Left renal pelvis (tissue), 4 donors: ENCODE measurements at regions not wholly inside any gene's neighbourhood (a gene's known extent, or its start where the extent isn't known, plus 50 kb on each side); places are given as distances from the start of the nearest gene placed in this dataset.
"Not testable (repeated sequence)": the region's sequence is repeated elsewhere in the genome, so short reads cannot be mapped to it uniquely, and the experiment has no call there.

Source experiments
- DNase-seq, 4 donors: peaks; one replicate each; pipeline ENCODE4 v3.0.0-alpha.2; 2013; ENCODE audit warnings: low read depth in 4 of 4, low spot score in 3 of 4

DNA sequence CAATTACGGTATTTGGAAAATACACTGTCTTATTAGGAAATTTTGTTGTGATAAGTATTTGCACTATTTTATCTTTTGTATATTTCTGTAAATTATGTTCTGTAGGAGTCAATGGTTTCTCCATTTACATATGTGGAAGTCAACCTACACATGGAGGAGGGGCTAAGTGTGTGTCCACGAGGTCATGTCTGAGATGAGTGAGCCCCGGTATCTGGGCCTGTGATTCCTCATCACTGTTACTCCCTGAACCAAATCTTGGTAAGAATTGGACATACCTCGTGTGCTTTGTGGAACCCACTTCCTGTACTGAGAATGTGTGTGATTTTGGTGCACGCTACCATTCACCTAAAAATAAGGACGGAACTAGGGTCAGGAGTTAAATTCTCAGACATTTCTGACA is 1105.5 kb downstream of the TMEM121 start:
- DNase-seq, result no peak

DNA sequence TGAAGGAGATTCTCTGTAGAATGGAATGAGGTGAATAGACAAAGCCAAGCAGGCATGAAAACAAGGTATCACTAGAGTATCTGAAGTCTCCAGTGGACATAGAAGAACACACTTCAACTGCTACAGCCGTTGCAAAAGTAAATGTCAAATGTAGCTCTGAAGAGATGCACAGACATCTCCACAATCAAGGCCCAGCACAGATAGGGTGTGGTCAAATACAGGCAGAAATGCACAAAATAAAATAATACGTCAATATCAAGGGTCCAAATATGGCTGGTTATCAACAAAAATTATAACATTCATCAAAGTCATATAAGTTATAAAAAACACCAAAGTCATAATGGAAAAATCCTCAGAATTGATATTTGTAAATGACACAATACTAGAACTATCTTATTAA is 1107.3 kb downstream of the TMEM121 start:
- no peak for DNase-seq

DNA sequence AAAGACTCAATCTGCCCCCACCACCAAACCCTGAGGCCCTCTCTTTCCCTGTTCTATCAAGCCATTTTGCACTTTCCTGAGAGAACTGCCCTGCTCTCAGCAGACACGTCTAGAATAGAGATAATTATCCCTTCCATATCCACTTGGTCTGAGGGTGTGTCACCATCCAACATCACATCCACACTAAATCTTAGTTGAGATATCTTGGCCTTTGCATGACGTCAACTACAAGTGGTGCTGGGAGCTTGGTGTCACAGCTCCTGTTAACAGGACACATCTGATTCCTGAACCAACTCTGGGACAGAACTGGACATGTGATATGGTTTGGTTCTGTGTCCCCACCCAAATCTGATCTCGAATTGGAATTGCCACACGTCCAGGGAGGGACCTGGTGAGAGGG is 1109.2 kb downstream of the TMEM121 start:
- DNase-seq, result no peak

DNA sequence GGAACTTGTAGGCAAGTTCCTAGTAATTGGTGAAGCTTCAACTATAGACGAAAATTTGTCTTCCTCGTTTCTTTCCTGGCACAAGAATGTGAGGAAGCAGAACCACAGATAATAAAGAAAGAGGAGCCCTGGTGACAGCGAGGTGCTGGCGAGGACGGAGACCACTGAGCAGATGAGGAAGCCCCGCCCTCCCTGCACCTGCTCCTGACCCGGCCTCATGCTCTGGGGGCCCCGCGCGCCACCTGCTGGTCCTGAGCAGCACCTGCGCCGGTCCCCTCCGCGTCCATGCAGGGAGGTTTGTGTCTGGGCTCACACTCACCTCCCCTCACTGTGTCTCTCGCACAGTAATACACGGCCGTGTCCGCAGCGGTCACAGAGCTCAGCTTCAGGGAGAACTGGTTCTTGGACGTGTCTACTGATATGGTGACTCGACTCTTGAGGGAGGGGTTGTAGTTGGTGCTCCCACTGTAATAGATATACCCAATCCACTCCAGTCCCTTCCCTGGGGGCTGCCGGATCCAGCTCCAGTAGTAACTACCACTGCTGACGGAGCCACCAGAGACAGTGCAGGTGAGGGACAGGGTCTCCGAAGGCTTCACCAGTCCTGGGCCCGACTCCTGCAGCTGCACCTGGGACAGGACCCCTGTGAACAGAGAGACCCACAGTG is 1112.5 kb downstream of the TMEM121 start:
- DNase-seq, result not testable (repeated sequence)

DNA sequence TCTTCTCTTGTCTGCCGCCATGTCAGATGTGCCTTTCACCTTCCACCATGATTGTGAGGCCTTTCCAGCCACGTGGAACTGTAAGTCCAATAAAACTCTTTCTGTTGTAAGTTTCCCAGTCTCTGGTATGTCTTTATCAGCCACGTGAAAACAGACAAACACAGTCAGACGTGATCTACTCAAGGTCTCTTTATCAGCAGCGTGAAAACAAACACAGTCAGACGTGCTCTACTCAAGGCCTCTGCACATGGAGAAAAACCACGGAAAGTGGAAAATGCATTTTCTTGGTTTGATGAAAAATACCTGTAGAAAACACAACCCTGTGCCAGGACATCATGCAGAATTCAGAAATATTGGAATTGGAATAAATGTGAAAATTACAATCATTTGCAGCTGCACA is 1115.7 kb downstream of the TMEM121 start:
- no peak for DNase-seq

DNA sequence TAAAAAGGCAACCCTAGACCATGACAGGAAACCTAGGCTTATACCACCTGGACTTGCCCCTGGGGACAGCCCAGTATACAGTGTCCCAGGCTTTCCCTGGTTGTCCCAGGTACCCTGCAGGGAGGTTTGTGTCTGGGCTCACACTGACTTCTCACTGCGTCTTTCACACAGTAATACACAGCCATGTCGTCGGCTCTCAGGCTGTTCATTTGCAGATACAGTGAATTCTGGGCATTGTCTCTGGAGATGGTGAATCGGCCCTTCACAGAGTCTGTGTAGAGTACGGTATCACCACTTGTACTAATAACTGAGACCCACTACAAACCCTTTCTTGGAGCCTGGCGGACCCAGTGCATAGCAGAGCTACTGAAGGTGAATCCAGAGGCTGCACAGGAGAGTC is 1116.6 kb downstream of the TMEM121 start:
- not testable (repeated sequence) for DNase-seq

DNA sequence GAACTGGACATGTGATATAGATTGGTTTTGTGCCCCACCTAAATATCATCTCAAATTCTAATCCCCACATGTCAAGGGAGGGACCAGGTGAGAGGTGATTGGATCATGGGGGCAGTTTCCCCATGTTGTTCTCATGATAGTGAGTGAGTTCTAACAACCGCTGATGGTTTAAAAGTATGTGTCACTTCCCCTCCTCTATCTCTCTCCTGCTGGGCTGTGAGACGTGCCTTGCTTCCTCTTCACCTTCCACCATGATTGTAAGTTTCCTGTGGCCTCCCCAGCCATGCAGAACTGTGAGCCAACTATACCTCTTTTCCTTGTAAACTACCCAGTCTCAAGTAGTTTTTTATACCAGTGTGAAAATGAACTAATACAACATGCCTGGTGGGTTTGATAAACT is 1122.5 kb downstream of the TMEM121 start:
- not testable (repeated sequence) for DNase-seq

DNA sequence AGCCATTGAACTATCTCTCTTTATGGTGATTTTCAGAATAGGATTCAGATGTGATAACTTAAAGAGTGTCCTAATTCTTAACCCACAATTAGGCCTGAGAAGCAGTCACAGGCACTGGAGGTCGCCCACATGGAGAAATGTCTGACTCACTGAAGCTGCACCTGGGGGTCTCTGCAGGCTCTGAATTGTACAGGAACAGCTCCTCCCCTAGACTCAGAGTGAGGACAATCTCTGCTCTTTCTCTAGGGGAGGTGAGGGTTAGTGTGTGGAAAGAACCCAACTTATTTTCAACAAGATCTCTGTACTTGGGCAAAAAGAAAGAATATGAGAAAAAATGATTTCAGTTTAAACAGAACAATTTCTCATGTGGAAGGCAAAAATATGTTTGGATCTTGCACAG is 1124.6 kb downstream of the TMEM121 start:
- no peak for DNase-seq

DNA sequence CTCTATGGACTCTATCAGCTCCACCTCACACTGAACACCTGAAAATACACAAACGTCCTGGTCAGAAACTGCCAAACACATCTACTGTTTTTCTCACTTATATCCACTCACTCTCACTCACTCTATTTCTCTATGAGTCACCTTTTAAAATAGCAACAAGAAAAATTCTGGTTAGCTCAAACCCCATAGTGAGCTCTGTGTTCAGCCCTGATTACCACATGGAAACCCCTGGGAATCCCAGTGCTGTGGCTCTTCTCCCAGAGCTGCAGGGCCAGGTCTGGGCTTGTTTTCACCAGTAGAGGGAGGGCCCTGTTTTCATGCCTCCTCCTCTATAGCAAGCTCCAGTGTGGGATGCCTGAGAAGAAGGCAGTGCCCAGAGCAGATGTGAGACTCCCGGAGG is 1126.1 kb downstream of the TMEM121 start:
- no peak for DNase-seq

DNA sequence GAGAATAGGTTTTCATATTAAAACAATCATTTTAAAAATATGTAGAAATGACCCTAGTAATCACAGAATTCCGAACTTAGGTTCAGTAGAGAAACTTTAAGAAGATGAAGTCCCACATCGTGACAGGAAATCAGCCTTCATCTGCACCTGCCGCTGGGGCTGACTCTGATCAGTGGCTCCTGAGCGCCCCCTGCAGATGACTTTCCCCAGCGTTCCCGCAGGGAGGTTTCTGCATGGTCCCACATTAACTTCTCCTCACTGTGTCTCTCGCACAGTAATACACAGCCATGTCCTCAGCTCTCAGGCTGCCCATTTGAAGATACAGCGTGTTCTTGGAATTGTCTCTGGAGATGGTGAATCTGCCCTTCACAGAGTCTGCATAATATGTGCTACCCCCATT is 1131.1 kb downstream of the TMEM121 start:
- DNase-seq, result no peak

DNA sequence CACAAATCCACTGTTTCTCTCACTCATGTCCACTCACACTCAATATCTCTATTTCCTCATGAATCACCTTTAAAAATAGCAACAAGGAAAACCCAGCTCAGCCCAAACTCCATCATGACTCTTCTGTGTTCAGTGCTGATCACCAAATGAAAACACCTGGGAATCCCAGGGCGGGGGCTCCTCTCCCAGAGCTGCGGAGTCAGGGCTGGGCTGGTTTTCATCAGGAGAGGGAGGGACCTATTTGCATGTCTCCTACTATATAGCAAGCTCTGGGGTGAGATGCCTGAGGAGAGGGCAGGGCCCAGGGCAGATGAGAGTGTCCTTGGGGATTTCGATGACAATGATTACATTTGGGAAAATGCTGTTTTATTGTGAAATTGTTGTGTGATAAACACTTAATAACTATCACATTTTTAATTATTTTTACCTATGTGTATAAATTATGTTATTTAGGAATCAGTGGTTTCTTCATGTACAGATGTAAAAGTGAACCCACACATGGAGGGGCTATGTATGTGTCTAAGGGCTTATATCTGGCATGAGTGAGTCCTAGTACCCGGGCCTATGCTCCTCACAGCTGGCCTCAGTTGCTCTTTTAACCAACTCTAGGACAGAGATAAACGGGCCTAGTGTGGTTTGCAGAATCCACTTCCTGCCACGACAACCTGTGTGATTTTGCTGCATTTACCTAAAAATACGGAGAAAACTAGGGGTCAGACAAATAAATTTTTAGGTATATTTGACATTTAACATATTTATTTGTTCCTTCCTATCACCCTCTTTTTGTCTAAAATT is 1131.9 kb downstream of the TMEM121 start:
- not testable (repeated sequence) for DNase-seq

DNA sequence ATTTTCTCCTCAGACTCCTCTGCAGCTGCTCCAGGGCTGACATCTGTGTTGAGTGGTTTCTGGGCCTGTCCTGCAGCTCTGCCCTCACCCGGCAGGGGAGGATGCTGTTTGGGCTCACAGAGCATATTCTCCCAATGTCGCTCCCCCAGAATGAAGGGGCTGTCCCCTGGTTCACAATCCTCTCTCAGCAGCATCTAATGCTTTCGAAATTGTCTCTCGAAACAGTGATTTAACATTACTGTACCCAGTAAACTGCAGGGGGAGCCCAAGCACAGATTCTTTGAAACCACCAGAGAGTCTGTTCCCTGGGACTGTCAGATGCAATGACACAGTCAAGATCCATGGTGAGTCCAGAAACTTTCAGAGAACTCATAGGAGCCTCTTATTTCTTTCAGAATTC is 1135.2 kb downstream of the TMEM121 start:
- DNase-seq, result not testable (repeated sequence)

DNA sequence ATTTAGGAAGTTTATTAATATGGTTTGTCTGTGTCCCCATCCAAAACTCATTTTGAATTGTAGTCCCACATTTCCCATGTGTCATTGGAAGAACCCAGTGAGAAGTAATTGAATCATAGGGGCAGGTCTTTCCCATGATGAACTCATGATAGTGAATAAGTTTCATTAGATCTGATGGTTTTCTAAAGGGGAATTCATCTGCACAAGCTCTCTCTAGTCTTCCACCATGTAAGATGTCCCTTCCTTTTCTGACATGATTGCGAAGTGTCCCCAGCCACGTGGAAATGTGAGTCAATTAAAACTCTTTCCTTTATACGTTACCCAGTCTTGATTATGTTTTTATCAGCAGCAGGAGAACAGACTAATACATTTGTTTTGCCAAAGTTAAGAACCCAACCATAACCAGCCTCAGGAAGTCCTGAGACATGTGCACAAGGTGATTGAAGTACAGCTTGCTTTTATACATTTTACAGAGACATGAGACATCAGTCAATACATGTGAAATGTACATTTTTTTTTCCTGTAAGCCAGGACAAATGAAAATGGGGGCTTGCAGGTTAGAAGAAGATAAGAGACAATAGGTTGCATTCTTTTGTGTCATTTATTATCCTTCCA is 1136.7 kb downstream of the TMEM121 start:
- DNase-seq, result no peak

DNA sequence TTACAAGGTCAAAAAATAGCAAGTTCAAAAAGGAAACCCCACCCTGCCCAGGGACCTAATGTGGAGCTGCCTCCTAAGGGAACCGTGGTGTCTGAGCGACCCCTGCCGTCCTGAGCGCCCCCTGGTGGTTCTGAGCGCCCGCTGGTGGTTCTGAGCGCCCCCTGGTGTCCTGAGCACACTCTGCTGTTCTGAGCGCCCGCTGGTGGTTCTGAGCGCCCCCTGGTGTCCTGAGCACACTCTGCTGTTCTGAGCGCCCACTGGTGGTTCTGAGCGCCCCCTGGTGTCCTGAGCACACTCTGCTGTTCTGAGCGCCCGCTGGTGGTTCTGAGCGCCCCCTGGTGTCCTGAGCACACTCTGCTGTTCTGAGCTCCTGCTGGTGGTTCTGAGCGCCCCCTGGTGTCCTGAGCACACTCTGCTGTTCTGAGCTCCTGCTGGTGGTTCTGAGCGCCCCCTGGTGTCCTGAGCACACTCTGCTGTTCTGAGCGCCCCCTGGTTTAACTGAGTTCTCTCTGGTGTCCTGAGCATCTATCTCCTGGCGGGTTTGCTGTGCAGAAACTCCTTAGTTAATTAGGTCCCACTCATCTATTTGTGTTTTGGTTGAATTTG is 1137.5 kb downstream of the TMEM121 start:
- not testable (repeated sequence) for DNase-seq

DNA sequence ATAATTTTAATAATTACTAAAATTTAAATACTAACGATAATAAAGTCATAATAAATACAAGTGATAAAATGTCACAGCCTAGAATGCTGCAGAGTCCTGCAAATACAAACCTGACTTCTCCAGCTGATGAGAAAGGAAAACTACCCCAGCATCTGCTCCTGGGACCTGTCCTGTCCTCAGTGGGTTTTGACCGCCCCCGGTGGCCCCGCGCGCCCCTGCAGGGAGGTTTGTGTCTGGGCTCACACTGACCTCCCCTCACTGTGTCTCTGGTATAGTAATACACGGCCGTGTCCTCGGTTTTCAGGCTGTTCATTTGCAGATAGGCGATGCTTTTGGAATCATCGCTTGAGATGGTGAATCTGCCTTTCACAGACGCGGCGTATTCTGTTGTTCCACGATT is 1139.4 kb downstream of the TMEM121 start:
- DNase-seq, result no peak

DNA sequence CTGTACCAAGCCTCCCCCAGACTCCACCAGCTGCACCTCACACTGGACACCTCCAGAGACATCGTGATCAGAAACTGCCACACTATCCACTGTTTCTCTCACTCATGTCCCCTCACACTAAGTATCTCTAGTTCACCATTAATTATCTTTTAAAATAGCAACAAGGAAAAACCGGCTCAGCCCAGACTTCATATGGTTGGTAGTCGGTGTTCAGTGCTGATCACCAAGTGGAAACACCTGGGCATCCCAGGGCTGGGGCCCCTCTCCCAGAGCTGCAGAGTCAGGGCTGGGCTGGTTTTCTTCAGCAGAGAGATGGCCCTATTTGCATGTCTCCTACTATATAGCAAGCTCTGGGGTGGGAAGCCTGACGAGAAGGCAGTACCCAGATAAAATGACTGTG is 1140.0 kb downstream of the TMEM121 start:
- DNase-seq, result no peak

DNA sequence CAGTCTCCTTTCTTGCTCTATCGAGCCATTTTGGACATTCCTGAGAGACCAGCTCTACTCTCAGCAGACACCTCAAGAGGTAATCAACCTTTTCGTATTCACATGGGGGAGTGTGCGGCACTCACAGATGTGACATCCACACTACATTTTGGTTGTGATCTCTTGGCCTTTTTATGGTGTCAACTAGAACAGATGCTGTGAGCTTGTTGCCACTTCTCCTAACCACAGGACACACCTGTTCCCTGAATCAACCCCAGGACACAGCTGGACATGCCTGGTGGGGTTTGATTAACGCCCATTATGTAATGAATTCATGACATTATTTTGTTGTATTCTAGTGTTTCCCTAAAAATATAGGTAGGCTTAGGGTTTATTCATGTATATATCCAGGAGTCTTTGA is 1143.6 kb downstream of the TMEM121 start:
- no peak for DNase-seq

DNA sequence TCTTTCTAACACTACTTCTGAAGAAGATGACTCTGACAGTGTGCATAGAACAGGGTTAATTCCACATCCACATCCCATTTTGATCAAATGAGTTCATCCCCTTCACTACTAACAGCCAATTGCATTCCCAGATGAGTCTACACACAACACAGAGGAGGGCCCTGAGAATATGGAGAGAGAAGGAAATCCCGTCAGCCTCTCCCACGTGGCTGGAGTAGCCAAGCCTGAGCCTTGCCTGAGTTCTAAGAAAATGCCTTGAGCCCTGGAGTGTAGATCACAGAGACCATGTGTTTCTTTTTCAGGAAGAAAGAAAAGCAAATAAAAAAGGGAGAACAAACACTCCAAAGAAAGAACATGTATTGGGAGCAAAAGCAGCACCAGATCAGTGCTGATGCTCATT is 1147.7 kb downstream of the TMEM121 start:
- not testable (repeated sequence) for DNase-seq

DNA sequence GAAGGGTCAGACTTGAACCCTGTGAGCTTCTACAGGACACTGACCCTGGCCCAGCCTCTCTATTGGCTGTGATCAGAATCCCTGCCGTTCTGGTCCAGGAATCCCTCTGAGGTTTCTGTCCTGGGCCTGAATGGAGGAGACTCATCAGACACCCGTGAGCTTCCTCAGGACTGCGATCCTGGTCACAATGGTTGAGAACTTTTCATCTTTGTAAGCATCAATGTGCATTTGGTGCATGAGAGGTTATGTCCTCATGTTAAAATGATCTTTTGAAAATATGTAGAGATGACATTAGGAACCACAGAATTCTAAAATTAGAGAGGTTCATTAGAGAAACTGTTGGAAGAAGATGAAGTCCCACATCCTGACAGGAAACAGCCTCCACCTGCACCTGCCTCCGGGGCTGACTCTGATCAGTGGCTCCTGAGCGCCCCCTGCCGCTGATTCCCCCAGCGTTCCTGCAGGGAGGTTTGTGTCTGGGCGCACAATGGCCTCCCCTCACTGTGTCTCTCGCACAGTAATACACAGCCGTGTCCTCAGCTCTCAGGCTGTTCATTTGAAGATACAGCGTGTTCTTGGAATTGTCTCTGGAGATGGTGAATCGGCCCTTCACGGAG is 1148.2 kb downstream of the TMEM121 start:
- not testable (repeated sequence) for DNase-seq

DNA sequence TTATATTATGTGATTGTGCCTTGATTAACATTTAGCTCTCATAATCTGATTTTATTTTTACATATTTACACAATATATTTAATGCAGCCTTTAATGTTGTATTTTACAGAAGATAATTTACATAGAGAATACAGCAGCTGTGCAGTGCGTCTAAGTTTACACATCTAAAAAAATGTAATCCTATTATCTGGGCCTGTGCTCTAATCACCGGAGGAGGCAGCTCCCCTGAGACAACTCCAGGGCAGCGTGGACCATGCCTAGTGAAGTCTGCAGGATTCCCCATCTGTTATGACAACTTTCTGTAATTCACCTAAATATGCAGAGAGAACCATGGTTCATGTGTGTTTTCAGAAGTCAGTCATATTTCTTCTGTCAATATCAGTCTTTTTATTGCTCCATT is 1149.3 kb downstream of the TMEM121 start:
- DNase-seq, result not testable (repeated sequence)

DNA sequence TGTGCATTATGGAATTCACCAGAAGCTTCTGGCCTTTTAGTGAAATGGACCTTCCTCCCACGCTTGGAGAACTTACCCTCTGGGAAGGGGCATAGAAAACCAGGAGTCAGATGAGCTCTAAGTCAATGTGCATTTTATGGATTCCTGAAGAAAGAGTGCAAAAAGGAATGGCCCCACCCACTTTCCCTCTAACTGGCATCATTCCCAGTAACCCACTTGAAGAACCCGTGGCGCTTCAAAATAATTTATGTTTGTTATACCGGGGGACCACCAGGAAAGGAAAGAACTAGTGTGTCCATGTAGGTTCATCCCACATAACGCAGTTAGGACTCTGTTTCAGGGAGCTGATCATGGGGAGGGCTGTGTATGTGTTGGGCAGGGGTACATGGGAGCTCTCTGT is 1153.4 kb downstream of the TMEM121 start:
- DNase-seq, result no peak
